Neural crest cell (in vitro differentiated cells): ENCODE measurements at regions not wholly inside any gene's neighbourhood (a gene's known extent, or its start where the extent isn't known, plus 50 kb on each side); places are given as distances from the start of the nearest gene placed in this dataset.

ENCODE experiments used
- DNase-seq: peaks from one replicate; pipeline ENCODE4 v3.0.0; 2021; ENCODE audit warnings: low read depth, mixed read lengths, low spot score
- H3K27ac Mint-ChIP-seq: one replicate; pipeline ENCODE4 v1.8.0; 2021; ENCODE audit warnings: mild to moderate bottlenecking, mixed read lengths; ENCODE audit not compliant: unreplicated experiment
- H3K27me3 Mint-ChIP-seq: 2 replicates; pipeline ENCODE4 v1.8.0; 2021; ENCODE audit warnings: low read depth, mild to moderate bottlenecking, mixed read lengths
- H3K36me3 Mint-ChIP-seq: 2 replicates; pipeline ENCODE4 v1.8.0; 2021; ENCODE audit warnings: low read depth, mild to moderate bottlenecking, mixed read lengths
- H3K4me1 Mint-ChIP-seq: 2 replicates; pipeline ENCODE4 v1.8.0; 2021; ENCODE audit warnings: mixed read lengths
- H3K4me3 Mint-ChIP-seq: one replicate; pipeline ENCODE4 v1.8.0; 2021; ENCODE audit warnings: mild to moderate bottlenecking, mixed read lengths
- H3K9me3 Mint-ChIP-seq: 2 replicates; pipeline ENCODE4 v1.8.0; 2021; ENCODE audit warnings: mixed read lengths
- CTCF ChIP-seq: fragments of 200-600 bp; sonication (generic); conservative IDR thresholded peaks from 2 replicates; pipeline ENCODE4 v1.5.0; 2021; ENCODE audit warnings: antibody characterized with exemption, mild to moderate bottlenecking

DNA sequence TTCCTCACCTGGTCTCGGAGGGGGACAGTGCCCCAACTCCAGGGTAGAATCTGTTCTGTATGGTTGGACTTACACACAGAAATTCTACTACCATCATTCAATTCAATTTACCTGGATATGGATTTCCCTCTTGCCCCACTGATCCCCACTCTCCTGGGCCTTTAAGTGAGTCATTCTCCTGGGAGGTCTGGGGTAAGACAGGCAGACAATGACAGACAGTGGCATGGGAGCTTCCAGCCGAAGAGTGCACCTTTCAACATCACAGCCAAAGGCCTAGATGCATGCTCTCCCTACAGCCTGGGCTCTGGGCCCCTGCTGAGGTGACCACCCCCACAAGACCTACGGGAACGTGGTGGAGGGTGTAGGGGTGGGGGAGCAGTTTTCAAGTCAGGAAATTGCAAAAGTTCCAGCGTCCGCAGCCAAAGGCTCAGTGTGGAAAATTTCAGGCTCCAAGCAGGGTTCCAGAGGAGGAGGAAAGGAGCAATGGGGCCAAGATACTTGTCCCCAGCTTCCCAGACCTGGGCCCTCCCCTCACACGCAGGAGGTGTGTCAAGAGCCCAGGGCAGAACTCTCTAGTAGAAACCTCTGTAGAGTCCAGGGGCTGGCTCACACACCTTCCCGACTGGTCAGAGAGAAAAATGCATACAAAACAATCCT is 296.4 kb downstream of the CYP26B1 start:
- peaks cover 9% of the 10 kb centered on the region for H3K9me3 Mint-ChIP-seq
- no peak overlapping the region for H3K4me3 Mint-ChIP-seq
- DNase-seq = no peak
- no peaks in the 10 kb centered on the region for H3K27me3 Mint-ChIP-seq
- H3K27ac Mint-ChIP-seq = peak overlapping the region; percentile 54
- H3K4me1 Mint-ChIP-seq = no peaks in the 10 kb centered on the region
- no peak for TF ChIP-seq CTCF
- H3K36me3 Mint-ChIP-seq = no peaks in the 10 kb centered on the region

GRCh38 chr2:71850306-71850801 is 297.3 kb downstream of the CYP26B1 start:
- Mint-ChIP-seq H3K27me3 (no peaks in the 10 kb centered on the region), H3K27ac (no peak overlapping the region), H3K9me3 (peaks cover 3% of the 10 kb centered on the region), H3K4me3 (no peak overlapping the region), H3K4me1 (no peaks in the 10 kb centered on the region), H3K36me3 (no peaks in the 10 kb centered on the region)
- DNase-seq = no peak
- no peak for TF ChIP-seq CTCF

GRCh38 chr2:71849607-71850305 is 297.9 kb downstream of the CYP26B1 start:
- no peak for TF ChIP-seq CTCF
- Mint-ChIP-seq H3K9me3 (no peaks in the 10 kb centered on the region), H3K27ac (no peak overlapping the region), H3K27me3 (no peaks in the 10 kb centered on the region), H3K4me3 (no peak overlapping the region), H3K4me1 (no peaks in the 10 kb centered on the region), H3K36me3 (no peaks in the 10 kb centered on the region)
- no peak for DNase-seq

GRCh38 chr2:71849111-71849510 is 298.6 kb downstream of the CYP26B1 start:
- Mint-ChIP-seq H3K9me3 (no peaks in the 10 kb centered on the region), H3K4me1 (no peaks in the 10 kb centered on the region), H3K36me3 (no peaks in the 10 kb centered on the region), H3K4me3 (no peak overlapping the region), H3K27me3 (no peaks in the 10 kb centered on the region), H3K27ac (no peak overlapping the region)
- TF ChIP-seq CTCF = no peak
- no peak for DNase-seq

- TF ChIP-seq CTCF = no peak
- Mint-ChIP-seq H3K27me3 (peaks cover under 1% of the 10 kb centered on the region), H3K4me3 (no peak overlapping the region), H3K9me3 (peaks cover 2% of the 10 kb centered on the region), H3K36me3 (no peaks in the 10 kb centered on the region), H3K27ac (no peak overlapping the region), H3K4me1 (no peaks in the 10 kb centered on the region)
- no peak for DNase-seq
Measured at GRCh38 chr2:71846669-71847291, 300.9 kb downstream of the CYP26B1 start.
